ENCODE measurements at regions not wholly inside any gene's neighbourhood (a gene's known extent, or its start where the extent isn't known, plus 50 kb on each side); places are given as distances from the start of the nearest gene placed in this dataset.

DNA sequence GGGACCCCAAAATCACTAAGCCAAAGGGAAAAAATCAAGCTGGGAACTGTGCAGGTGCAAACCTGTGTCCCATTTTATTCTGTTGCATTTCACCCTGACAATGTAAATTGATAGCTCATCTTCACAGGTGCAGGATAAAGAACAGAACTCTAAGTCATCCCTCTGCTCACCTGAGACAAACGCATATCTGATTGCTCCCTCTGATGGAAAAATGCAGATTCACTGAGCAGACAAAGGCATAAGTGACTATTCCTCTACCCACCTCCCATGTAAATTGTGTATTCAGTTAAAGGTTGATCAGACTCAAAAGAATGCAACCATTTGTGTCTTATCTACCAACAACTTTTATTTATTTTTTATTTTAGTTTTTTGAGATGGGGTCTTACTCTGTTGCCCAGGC, 644.2 kb downstream of the PTPRU start:
- DNase-seq (ENCODE audit: extremely low read depth, low read depth): no peak

DNA sequence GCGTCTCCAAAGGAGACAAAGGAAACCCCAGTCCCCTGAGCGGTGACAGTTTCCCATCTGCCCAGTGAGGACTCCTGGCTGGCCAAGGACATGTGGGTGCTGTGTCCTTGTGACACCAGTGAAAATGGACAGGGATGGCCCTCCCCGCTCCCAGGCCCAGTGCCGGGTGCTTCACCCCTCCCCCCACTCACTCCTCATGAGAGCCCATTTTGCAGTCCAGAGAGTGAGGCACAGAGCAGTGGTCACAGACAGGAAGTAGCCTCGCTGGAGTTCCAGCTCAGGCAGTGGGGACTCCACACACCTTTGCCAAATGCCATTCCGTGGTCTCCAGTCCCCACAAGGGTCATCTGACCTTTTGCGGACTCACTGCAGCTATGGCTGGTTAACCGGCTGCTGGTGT, 642.9 kb downstream of the PTPRU start:
- no peak for DNase-seq (ENCODE audit: extremely low read depth, low read depth)

DNA sequence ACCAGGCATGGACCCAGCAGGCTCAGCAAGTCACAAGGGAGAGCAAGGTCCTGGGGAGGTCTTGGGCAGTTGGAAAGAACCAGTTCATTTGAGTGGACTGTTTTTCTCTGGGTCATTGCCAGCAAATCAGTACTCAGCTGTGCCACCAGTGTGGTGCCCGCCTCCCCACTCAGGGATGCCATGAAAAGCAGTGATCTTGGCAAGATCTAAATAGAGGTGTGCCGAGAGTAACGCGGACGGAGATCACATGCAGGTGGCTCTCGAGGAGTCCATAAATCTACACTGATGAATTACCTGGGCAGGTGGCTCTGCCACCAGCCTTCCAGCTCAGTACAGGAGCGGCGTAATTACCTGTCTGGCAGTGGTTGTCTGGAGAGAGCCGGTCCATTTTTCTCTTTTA, 642.2 kb downstream of the PTPRU start:
- no peak for DNase-seq (ENCODE audit: extremely low read depth, low read depth)

DNA sequence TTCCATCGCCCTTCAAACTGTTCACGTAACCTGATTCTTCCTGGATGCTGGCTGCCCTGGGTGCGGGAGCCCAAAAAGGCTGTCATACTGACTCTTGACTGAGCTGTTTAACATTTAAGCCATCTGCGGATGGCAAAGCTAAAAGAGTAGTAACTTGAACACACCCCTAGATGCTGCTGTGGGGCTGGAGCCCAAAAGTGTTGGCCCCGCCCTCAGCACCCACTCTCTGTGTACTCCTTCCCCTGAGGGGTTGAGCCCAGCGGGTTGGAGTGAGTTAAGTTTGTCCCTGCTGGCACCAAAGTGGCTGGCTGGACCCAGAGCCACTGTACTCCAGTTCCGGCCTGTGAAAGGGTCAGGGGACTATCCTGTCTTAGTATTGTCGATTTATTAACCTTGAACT, 640.6 kb downstream of the PTPRU start:
- DNase-seq (ENCODE audit: extremely low read depth, low read depth): no peak

GRCh38 chr1:29876441-29876840, 640.1 kb downstream of the PTPRU start:
- DNase-seq (ENCODE audit: extremely low read depth, low read depth): no peak

DNA sequence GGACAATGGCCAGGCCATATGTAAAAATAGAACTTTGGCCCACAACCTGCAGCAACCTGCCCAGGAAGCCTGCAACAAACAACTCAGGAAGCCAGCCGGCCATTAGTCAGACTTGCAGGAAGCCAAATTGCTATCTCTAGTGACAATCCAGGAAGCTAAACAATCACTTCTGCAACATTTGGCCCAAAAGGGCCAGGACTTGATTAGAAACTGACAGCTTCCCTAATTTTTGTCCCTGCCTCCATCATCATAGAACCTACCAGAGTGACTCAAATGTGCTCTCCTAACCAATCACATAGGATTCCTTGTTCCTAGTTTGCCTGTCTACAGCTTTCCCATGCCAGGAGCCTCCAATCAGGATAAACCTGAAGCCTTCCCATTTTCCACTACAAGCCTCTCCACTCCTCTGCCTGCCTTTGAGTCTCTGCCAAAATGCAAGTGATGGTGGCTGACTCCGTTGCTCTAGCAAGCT, 639.3 kb downstream of the PTPRU start:
- no peak for DNase-seq (ENCODE audit: extremely low read depth, low read depth)

DNA sequence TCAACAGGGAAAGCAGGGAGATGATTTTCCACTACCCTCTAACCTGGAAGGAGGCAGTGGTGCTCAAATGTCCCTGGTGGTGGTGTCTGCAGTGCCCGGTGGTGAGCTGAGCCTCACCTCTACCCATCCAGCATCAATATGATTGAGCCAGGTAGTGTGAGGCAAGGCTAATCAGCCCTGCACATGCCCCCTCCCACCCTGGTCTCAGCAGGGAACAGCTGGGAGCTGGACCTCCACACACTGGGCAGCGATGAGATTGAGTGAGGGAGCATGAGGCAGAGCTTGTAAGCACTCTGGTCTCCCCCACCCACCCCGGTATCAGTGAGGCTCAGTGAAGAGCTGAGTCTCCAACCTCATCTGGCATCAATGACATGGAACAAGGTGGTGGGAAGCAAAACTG, 634.3 kb downstream of the PTPRU start:
- no peak for DNase-seq (ENCODE audit: extremely low read depth, low read depth)

GRCh38 chr1:29869802-29870201, 633.5 kb downstream of the PTPRU start:
- no peak for DNase-seq (ENCODE audit: extremely low read depth, low read depth)

DNA sequence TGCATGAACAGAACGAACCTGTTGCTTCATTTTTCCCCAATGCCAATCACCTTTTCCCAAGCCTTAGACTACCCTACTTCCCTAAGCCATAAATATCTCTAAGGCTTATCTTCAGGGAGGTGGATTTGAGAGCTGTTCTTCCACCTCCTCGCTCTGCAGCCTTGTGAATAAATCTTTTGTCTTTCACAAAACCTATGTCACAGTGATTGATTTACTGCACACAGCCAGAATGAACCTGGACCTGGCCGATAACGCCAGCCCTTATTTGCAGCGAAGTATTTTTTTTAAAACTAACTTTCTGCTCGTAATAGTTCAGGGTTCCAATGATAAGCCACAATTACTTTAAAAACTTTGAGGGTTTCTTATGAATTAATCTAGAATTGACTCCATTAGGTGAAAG, 632.6 kb downstream of the PTPRU start:
- no peak for DNase-seq (ENCODE audit: extremely low read depth, low read depth)

- no peak for DNase-seq (ENCODE audit: extremely low read depth, low read depth)
These were observed 631.8 kb downstream of the PTPRU start for GRCh38 chr1:29868096-29868495.

- no peak for DNase-seq (ENCODE audit: extremely low read depth, low read depth)
These were observed 628.7 kb downstream of the PTPRU start for GRCh38 chr1:29865051-29865450.

DNA sequence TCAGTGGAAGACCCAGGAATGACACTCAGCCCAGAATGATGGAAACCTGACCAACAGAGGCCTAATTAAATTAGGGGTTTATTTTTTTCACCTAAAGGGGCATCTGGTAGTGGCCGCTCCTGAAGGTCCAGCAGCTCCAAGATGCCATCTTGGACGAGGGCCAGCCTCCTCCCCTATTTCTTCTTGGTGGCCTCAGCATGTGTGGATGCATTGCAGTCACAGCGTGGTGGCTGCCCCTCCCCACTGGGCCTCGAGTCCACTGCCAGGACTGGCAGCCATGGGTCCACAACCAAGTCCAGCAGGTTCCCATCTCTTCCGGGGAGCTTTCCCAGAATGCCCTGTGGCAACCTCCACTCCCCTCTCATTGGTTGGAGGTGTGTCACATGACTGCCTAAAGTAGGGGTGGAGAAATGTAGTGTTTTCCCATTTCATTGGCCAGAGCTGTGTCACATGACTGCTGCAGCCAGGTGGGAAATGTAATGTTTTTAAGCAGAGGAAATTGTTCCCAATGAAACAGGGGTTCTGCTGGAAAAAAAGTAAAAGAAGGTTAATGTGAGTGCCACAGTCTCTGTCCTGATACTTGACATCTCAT, 628.2 kb downstream of the PTPRU start:
- no peak for DNase-seq (ENCODE audit: extremely low read depth, low read depth)

GRCh38 chr1:29861922-29862321, 625.6 kb downstream of the PTPRU start:
- no peak for DNase-seq (ENCODE audit: extremely low read depth, low read depth)

DNA sequence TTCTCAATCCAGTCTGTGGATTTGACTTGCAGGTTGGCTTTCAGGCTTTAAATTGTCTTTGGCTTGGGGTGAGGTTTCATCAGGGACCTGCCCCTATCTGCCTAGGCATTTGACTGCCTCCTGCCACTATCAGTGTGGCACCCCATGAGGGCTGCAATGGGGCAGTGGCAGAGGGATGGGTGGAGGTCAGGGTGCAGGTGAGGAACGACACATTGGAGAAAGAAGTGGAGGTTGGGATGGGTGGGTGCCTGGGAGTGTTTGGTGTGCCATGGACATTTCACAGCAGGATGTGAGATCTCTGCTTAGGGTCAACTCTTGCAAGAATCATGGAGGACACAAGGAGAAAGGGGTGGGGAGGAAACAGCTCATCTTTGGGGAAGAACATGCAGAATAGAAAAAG, 625.1 kb downstream of the PTPRU start:
- DNase-seq (ENCODE audit: extremely low read depth, low read depth): no peak

DNA sequence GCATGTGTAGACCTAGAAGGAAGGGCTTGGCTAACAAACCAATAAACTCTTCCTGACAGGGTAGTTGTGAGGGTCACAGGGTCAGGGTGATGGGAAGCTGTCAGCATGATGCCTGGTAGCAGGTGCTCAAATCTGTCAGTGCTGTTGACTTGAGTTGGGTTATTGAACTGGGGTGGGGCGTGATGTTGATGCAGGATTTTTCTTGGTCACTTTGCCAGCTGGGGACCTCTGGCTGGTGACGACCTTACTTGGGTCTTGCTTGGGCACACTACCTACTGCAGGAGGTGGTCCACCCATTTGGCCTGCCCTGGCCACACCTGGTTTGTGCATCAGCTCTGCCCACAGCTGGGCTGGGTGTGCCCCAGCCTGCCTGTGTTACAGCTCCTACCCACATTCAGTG, 624.4 kb downstream of the PTPRU start:
- no peak for DNase-seq (ENCODE audit: extremely low read depth, low read depth)

- DNase-seq (ENCODE audit: extremely low read depth, low read depth): no peak
These were observed 623.7 kb downstream of the PTPRU start for GRCh38 chr1:29860056-29860455.

DNA sequence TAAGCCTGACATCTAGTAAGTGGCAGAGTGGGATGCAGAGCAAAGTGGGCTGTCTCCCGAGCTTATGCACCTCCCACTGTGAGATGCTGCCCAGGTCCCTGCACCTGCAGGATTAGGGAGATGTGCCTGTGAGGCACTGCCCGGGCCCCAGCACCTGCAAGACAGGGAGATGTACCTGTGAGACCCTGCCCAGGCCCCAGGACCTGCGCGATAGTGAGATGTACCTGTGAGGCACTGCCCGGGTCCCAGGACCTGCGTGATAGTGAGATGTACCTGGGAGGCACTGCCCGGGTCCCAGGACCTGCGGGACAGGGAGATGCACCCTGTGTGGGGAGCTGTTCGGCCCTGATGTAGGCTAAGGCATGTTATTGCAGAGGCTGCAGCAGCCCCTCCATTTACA, 622.8 kb downstream of the PTPRU start:
- no peak for DNase-seq (ENCODE audit: extremely low read depth, low read depth)

DNA sequence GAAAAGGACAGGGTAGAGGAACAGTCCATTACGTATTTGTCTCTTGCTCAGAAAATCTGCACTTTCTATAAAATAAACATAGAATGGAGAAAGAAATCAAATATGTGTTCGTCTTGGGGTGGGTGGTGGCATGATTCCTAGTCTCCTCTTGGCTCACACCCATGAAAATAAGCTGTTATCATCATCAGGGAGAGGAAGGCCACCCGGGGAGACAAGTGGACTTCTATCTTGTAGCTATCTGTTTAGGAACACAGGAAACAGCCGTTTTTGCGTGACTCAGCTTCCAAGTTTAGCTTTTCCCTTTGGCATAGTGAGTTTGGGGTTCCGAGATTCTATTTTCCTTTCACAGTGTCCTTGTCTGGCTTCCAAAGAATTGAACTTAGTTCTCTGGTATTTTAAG, 622.3 kb downstream of the PTPRU start:
- no peak for DNase-seq (ENCODE audit: extremely low read depth, low read depth)

GRCh38 chr1:29856340-29857114, 620.2 kb downstream of the PTPRU start:
- no peak for DNase-seq (ENCODE audit: extremely low read depth, low read depth)

DNA sequence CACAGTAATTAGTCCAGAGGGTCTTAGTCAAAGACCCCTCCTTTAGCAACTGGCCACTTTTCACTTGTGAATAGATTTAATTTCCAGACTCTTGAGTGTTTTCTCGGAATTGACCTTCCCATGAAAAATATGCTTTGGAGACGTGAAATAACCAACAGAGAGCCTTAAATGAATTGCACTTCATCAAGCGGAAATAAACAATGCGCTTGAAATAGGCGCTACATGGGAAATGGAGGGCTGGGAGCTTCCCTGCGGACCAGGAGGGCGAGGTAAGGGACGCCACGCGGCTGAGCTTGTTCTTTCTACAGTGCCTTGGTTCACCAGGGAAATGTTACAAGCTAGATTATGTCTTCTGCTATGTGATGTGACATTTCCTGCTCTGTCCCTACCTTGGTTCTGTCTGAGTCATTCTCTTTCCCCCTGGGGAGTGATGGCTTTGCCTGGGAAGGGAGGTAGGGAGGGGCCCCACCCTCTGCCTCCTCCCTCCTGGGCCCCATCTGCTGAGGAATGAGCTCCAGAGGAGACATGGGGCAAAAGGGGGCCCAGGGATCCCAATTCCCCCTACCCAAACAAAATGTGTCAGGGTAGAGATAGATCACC, 619.3 kb downstream of the PTPRU start:
- no peak for DNase-seq (ENCODE audit: extremely low read depth, low read depth)

DNA sequence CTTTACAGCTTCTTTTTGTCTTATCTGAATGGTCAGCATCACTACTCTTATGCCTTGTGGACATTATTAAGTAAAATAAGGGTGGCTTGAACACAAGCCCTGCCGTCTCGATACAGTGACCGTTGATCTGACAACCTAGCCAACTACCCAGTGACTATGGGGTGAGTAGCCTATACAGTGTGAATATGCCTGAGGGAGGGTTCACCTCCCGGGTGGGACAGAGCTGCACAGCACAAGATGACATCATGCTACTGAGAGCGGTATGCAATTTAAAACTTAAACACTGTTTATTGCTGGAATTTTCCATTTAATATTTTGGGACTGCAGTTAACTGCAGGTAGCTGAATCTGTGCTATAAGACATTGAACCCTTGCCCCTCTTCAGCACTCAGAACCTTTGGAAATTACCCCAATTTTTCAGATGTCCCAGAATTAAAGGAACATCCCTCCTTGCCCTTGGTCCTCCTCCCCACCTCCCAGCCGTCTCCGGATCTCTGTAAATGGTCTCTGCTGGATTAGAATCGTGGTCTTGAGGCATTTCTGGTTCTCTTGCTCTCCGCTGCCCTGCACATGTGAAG, 618.5 kb downstream of the PTPRU start:
- no peak for DNase-seq (ENCODE audit: extremely low read depth, low read depth)

All from NCI-H460 (cell line).